Large intestine (tissue), 3 donors: ENCODE measurements at regions not wholly inside any gene's neighbourhood (a gene's known extent, or its start where the extent isn't known, plus 50 kb on each side); places are given as distances from the start of the nearest gene placed in this dataset.
"Not testable (repeated sequence)": the region's sequence is repeated elsewhere in the genome, so short reads cannot be mapped to it uniquely, and the experiment has no call there.

Experiments
- DNase-seq, 2 donors: peaks; one replicate each; pipeline versions ENCODE4 v3.0.0 to v3.0.0-alpha.2; 2013
- H3K27ac ChIP-seq: one replicate; pipeline ENCODE4 v1.5.1; 2013; ENCODE audit warnings: low read length
- H3K27me3 ChIP-seq: 2 replicates; pipeline ENCODE4 v1.6.1; 2013; ENCODE audit warnings: low read length; ENCODE audit not compliant: control insufficient read depth, insufficient read depth
- H3K36me3 ChIP-seq: 2 replicates; pipeline ENCODE4 v1.6.1; 2013; ENCODE audit warnings: low read length; ENCODE audit not compliant: control insufficient read depth, insufficient read depth
- H3K4me1 ChIP-seq: one replicate; pipeline ENCODE4 v1.6.1; 2013; ENCODE audit warnings: low read length; ENCODE audit not compliant: control insufficient read depth, insufficient read depth
- H3K4me3 ChIP-seq: one replicate; pipeline ENCODE4 v1.5.1; 2013; ENCODE audit warnings: low read length
- H3K9me3 ChIP-seq: one replicate; pipeline ENCODE4 v1.6.1; 2013; ENCODE audit warnings: mild to moderate bottlenecking, low read depth, low read length, moderate library complexity; ENCODE audit not compliant: control insufficient read depth
- WGBS: methylation state at CpG from one replicate; pipeline ENCODE4 v1.1.5; 2013; ENCODE audit warnings: low lambda C conversion rate; ENCODE audit not compliant: insufficient coverage; 5-methylcytosine and 5-hydroxymethylcytosine counted together

DNA sequence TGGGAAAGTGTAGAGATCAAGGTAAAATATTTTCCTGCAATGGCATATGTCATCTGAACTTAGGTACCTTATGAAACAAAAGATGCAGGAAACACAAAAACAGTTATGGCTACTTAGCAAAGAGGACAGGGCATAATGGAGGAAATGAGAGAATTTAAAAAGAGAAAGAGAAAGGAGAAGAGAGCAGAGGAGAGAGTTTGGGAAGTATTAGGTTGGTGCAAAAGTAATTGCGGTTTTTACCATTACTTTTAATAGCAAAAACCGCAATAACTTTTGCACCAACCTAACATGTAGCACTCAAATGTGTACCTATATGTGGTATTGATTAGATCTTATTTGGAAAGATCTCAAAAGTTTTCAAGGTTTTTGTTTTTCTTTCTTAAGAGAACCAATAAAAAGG lies 160.1 kb upstream of the ACTBL2 start:
- H3K4me3 ChIP-seq: no peak overlapping the region
- H3K9me3 ChIP-seq: no peaks in the 10 kb centered on the region
- no peaks in the 10 kb centered on the region for H3K36me3 ChIP-seq
- H3K27ac ChIP-seq: no peak overlapping the region
- H3K27me3 ChIP-seq: no peaks in the 10 kb centered on the region
- WGBS: no CpG with 5 or more reads among the region's 2 CpGs
- no peak for DNase-seq
- no peaks in the 10 kb centered on the region for H3K4me1 ChIP-seq

DNA sequence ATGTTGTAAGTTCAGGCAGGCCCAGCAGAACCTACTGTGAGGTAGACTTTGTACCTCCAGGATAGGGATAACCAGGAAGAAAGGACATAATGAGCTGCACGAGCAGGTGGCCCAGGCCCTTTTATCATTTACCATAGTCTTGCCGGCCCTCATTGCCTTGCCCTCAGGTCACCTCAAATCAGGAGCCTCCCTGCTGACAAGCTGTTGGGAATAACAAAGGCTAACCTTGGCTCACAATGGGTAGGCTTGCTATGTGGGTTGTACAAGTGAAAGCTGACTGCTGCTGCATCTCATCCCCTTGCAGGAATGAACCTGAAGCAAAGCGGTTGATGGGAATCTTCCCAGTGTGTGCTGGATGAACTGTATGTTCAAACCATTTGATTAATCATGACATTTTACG lies 159.5 kb upstream of the ACTBL2 start:
- no peak for DNase-seq
- Histone ChIP-seq H3K27me3 (no peaks in the 10 kb centered on the region), H3K36me3 (no peaks in the 10 kb centered on the region), H3K4me1 (no peaks in the 10 kb centered on the region), H3K4me3 (no peak overlapping the region), H3K9me3 (no peaks in the 10 kb centered on the region), H3K27ac (no peak overlapping the region)
- WGBS: 100% methylated on average over 1 of the region's 4 CpGs

DNA sequence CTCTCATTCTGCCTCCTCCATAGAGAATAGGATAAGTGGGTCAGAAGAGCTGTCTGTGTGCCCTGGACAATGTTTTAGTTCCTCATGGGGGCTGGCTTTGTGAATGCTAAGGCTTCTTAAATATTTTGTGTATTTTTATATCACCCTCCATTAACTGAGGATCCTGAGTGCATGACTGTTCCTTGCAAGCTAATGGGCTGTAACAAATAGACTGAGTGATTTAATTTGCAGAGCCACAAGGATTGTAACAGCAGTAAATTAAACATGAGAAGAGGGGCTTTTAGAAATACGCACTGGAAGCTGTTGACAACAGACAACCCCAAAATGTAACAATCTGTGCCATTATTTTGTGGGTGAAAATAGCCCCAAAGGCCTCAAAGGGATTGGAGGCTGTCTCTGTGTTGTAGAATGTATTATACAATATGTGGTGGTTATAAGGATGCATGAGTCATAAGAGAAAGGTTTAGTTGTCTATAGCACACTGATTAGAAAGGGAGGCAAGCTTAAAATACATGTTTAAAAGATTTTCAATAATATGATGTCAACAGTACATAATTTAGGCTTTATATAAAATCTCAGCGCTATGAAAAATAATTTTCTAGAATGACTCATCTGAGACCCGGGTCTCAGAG lies 152.7 kb upstream of the ACTBL2 start:
- WGBS: no CpG with 5 or more reads among the region's 3 CpGs
- no peaks in the 10 kb centered on the region for H3K36me3 ChIP-seq
- no peaks in the 10 kb centered on the region for H3K27me3 ChIP-seq
- no peaks in the 10 kb centered on the region for H3K4me1 ChIP-seq
- H3K9me3 ChIP-seq: no peaks in the 10 kb centered on the region
- no peak for DNase-seq
- no peak overlapping the region for H3K4me3 ChIP-seq
- H3K27ac ChIP-seq: no peak overlapping the region

DNA sequence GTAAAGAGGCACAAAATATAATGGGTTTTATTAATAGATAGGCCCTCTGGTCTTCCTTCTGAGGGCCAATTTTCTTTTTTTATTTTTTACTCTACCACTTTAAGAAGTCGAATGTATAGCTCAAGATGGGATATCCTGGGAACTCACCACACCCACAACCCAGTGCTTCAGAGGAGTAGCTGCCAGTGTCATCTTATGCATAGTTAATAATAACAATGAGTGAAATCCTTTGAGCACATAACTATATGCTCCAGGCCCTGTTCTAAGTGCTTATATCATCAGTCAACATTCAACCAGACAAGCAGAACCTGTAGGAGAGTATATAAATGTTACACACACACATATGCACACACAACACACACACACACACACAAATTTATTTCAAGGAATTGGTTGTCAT lies 150.3 kb upstream of the ACTBL2 start:
- no peak for DNase-seq
- no peak overlapping the region for H3K4me3 ChIP-seq
- no peaks in the 10 kb centered on the region for H3K4me1 ChIP-seq
- no peak overlapping the region for H3K27ac ChIP-seq
- no peaks in the 10 kb centered on the region for H3K36me3 ChIP-seq
- WGBS: no CpG with 5 or more reads among the region's 1 CpG
- H3K27me3 ChIP-seq: no peaks in the 10 kb centered on the region
- no peaks in the 10 kb centered on the region for H3K9me3 ChIP-seq

DNA sequence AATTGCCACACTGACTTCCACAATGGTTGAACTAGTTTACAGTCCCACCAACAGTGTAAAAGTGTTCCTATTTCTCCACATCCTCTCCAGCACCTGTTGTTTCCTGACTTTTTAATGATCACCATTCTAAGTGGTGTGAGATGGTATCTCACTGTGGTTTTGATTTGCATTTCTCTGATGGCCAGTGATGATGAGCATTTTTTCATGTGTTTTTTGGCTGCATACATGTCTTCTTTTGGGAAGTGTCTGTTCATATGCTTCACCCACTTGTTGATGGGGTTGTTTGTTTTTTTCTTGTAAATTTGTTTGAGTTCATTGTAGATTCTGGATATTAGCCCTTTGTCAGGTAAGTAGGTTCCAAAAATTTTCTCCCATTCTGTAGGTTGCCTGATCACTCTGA lies 148.5 kb upstream of the ACTBL2 start:
- not testable (repeated sequence) for DNase-seq, H3K36me3 ChIP-seq, H3K27me3 ChIP-seq, H3K4me3 ChIP-seq, H3K27ac ChIP-seq, H3K4me1 ChIP-seq, H3K9me3 ChIP-seq

DNA sequence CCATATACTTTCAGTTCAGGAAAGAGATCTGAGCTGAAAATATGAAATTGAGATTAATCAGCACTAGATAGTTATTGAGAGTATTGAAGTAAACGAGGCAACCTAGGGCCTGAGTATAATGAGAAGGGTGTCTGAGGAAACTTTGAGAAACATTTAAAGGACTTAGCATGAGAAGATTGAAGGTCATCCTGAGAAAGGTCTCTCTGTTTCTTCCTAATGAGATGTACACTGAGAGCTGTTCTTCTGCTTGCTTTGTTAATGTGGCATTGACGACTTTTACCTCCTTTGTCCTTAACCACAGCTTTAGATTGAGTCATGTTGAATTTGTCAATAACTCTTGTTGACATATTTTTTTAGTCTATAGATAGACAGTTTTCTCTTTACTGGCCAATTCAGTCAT lies 145.1 kb upstream of the ACTBL2 start:
- H3K27me3 ChIP-seq: no peaks in the 10 kb centered on the region
- no peak overlapping the region for H3K4me3 ChIP-seq
- H3K9me3 ChIP-seq: no peaks in the 10 kb centered on the region
- no peak overlapping the region for H3K27ac ChIP-seq
- DNase-seq: no peak
- no peaks in the 10 kb centered on the region for H3K36me3 ChIP-seq
- H3K4me1 ChIP-seq: no peaks in the 10 kb centered on the region
- WGBS: 75% methylated on average over 2 of the region's 2 CpGs

DNA sequence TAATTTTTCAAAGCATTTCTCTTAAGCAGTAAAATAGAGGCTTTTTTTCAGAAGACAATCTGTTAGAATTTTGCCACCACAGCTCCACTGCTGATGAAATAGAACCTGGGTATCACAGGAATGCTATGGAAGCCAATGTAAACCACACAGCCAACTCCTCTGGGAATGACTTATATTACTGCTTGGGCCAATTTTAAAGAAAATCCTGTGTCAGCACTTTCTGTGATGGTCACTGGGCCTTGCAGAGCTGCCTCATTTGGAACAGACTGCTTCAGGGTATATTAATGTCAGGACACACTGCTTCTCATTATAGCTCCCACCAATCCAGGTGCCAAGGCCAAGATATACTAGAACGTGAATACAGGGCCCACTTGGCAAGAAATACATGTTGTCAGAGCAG lies 144.1 kb upstream of the ACTBL2 start:
- Histone ChIP-seq H3K4me1 (no peaks in the 10 kb centered on the region), H3K27ac (no peak overlapping the region), H3K4me3 (no peak overlapping the region), H3K27me3 (no peaks in the 10 kb centered on the region), H3K36me3 (no peaks in the 10 kb centered on the region), H3K9me3 (no peaks in the 10 kb centered on the region)
- DNase-seq: no peak
- WGBS: no CpG with 5 or more reads among the region's 1 CpG

DNA sequence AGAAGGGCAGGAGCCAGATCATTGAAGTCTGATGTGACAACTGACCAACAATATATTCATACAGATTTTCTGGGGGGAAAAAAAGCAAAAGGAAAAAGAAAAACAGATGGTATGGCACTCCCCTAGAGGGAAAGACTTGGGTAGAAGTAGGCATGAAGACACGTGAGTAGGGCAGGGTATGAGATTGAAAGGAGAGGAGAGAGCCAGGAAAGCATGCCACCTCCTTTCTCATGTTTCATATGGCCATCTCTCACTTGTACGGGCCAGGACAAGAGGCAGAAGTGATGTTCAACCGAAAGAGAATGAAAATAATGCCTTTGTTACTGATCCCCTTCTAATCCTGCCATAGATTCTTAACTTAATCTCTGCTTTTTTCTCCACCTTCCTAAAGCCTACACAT lies 139.0 kb upstream of the ACTBL2 start:
- H3K4me1 ChIP-seq: no peaks in the 10 kb centered on the region
- H3K27me3 ChIP-seq: no peaks in the 10 kb centered on the region
- H3K36me3 ChIP-seq: no peaks in the 10 kb centered on the region
- no peaks in the 10 kb centered on the region for H3K9me3 ChIP-seq
- no peak overlapping the region for H3K4me3 ChIP-seq
- WGBS: 93% methylated on average over 2 of the region's 3 CpGs
- no peak for DNase-seq
- no peak overlapping the region for H3K27ac ChIP-seq

DNA sequence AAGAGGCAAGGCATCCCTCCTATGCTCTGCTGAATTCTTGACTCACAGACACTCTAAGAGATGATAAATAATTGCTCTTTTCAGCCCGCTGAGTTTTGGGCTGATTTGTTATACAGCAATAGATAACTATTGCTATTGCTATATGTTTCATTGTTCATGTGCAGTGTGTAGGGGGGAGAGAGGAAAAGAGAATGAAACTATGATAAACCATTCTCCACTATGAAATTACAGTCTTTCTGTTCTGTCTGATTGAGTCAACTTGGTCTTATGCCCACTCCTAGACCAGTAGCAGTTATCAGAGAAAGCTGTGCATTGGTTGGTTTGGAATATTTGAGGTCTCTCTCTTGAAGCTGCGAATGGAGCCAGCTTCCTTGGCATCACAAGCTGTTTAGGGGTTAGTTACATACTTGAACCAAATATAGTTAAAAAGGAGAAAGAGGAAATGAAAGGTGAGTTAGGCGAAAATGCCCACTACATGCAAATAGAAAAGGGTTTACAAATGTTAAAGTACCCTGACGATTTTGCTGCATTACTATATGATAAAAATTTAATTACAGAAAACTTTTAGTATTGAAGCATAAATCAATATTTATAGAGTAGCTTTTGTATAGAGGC lies 136.3 kb upstream of the ACTBL2 start:
- DNase-seq: no peak
- no peaks in the 10 kb centered on the region for H3K36me3 ChIP-seq
- no peaks in the 10 kb centered on the region for H3K9me3 ChIP-seq
- no peak overlapping the region for H3K4me3 ChIP-seq
- no peaks in the 10 kb centered on the region for H3K27me3 ChIP-seq
- no peaks in the 10 kb centered on the region for H3K4me1 ChIP-seq
- H3K27ac ChIP-seq: no peak overlapping the region
- 80% methylated on average over 1 of the region's 4 CpGs for WGBS

DNA sequence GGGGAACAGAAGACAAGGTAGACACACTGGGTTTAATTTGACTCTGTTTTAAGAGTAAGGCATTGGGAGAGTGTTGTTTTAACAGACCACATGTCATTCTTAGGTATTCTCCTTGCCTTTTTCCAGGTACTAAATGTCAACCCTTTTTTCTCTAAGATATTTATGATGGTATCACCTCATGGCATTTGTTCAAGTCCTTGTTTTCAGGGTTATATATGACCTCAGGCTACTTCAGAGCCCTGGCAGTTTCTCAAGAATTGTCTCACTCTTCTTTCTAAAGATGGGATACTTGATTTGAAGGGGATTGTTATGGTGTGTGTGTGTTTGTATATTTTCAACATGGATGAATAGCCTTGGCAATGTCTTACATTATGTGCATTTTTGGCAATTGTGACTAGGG lies 131.1 kb upstream of the ACTBL2 start:
- no peaks in the 10 kb centered on the region for H3K36me3 ChIP-seq
- no peak for DNase-seq
- no peaks in the 10 kb centered on the region for H3K4me1 ChIP-seq
- no peaks in the 10 kb centered on the region for H3K9me3 ChIP-seq
- H3K27me3 ChIP-seq: no peaks in the 10 kb centered on the region
- no peak overlapping the region for H3K27ac ChIP-seq
- no peak overlapping the region for H3K4me3 ChIP-seq

DNA sequence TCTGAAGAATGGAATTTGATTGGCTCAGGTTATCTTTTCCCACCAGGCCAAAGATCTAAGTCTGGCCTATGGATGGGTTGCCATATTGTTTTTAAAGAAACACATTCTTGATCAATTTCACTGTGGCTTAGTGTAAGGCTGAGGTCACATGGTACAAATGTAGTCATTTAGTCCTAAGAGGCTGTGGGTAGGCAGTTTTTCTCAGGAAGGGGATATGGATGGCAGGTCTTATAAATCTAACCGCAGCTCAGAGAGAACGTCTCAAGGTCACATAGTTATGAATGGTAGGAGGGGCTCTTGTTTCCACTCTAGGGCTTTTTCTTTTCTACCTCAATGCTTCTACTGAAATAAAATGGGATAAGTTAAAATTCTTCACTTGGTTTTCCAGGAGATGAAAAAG lies 128.6 kb upstream of the ACTBL2 start:
- WGBS: no CpG with 5 or more reads among the region's 2 CpGs
- DNase-seq: no peak
- Histone ChIP-seq H3K36me3 (no peaks in the 10 kb centered on the region), H3K27ac (no peak overlapping the region), H3K27me3 (no peaks in the 10 kb centered on the region), H3K4me1 (no peaks in the 10 kb centered on the region), H3K9me3 (no peaks in the 10 kb centered on the region), H3K4me3 (no peak overlapping the region)
